GM20000 (cell line): ENCODE measurements at regions not wholly inside any gene's neighbourhood (a gene's known extent, or its start where the extent isn't known, plus 50 kb on each side); places are given as distances from the start of the nearest gene placed in this dataset.

Experiments
- DNase-seq: peaks from one replicate; pipeline ENCODE4 v3.0.0; 2012; ENCODE audit warnings: low spot score
- TF ChIP-seq, protein P1 (sequence below): IDR thresholded peaks from 2 replicates; pipeline ENCODE4 v1.5.1; 2012; ENCODE audit warnings: mild to moderate bottlenecking, control low read depth; ENCODE audit errors: extremely low read depth, missing control alignments

DNA sequence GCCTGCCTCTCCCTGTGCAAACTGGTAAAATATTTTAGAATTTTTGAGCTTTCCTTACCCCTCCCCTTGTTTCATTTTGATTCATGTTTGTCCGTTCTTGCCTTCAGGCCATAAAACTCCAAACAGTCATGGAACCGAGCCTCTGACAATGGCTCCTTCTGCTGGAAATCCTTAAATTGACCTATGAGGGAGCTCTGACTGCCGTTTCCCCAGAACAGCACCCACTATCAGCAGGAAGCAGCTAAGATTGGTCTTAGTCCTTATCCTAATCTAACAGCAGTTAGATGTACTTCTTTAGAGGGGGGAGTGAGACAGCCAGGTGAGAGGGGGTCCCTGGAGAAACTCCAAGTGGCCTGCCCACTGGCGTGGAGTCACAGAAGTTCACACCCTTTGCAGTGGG, 106.7 kb downstream of the FAM174A start:
- TF ChIP-seq, protein P1, sequence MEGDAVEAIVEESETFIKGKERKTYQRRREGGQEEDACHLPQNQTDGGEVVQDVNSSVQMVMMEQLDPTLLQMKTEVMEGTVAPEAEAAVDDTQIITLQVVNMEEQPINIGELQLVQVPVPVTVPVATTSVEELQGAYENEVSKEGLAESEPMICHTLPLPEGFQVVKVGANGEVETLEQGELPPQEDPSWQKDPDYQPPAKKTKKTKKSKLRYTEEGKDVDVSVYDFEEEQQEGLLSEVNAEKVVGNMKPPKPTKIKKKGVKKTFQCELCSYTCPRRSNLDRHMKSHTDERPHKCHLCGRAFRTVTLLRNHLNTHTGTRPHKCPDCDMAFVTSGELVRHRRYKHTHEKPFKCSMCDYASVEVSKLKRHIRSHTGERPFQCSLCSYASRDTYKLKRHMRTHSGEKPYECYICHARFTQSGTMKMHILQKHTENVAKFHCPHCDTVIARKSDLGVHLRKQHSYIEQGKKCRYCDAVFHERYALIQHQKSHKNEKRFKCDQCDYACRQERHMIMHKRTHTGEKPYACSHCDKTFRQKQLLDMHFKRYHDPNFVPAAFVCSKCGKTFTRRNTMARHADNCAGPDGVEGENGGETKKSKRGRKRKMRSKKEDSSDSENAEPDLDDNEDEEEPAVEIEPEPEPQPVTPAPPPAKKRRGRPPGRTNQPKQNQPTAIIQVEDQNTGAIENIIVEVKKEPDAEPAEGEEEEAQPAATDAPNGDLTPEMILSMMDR = no peak
- DNase-seq = no peak

DNA sequence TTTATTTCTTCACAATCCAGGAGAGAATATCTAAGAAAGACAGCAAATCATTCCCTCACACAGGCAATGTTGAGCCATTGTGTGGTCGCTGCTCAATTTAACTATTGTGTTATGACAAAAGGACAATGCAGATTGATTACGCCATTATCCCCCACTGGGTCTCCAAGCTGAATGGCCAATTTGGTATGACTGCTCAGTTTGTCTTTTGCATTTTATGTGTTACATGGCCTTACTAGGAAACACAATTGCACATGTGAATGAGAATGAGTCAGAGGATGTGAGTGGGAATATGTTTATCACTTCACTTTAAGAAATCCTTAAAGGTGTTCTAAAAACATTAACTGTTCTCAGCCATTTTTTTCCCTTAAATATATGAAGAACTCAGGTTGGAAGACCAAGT, 108.3 kb downstream of the FAM174A start:
- TF ChIP-seq, protein P1 = no peak
- DNase-seq = no peak

DNA sequence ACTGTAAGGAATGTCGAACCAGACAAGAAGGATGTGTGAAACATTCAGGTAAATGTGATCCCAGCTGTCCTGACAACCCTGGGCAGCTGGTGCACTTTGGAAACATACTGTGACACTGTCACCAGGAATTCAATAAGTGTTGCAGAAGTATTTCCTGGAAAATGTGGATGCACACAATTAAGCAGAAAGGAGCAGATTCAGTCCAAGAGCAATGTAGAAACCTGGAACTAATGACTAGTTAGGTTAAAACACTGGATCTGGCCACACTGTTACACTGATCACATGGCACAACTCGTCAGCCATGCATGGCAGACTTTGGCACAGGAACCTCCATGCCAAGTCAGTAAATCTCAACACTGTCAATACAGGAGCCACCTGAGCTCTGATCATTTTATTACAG, 109.0 kb downstream of the FAM174A start:
- TF ChIP-seq, protein P1 = no peak
- no peak for DNase-seq

DNA sequence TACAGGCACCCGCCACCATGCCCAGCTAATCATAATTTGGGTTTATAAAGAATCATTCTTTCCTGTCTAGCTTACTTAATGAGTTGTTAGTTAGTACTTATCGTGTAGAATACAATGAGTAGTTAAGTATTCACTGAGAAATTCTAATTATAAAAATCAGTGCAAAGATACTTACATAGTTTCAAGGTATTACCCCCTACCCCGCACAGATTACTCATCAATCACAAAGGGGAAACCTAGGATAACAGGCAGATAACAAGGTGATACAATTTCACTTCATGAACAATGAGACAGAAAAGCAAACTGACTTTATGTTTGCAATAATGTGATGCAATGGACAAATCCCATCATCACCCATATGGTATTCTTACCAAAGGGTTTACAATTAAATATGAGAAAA, 109.6 kb downstream of the FAM174A start:
- TF ChIP-seq, protein P1 = no peak

DNA sequence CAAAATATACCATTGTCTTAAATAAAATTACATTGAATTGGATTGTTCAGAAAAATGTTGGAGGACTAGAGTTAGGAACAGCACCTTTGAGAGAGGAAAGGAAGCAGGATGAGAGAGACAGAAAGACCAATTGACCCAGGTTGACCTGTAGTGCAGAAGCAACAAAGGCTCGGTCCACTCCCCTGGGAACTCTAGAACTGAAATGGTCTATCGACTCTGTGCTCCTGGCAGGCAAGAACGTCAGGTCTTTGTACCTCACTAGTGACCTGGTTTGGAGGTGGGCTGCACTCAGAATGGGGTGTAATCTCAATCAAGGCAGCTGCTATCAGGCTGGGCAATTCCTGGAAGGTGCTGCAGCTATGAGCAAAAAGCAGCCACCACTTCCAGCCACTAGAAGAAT, 110.8 kb downstream of the FAM174A start:
- TF ChIP-seq, protein P1 = no peak
- no peak for DNase-seq

More for the DNA sequence above, 109.6 kb downstream of the FAM174A start:
- no peak for DNase-seq

DNA sequence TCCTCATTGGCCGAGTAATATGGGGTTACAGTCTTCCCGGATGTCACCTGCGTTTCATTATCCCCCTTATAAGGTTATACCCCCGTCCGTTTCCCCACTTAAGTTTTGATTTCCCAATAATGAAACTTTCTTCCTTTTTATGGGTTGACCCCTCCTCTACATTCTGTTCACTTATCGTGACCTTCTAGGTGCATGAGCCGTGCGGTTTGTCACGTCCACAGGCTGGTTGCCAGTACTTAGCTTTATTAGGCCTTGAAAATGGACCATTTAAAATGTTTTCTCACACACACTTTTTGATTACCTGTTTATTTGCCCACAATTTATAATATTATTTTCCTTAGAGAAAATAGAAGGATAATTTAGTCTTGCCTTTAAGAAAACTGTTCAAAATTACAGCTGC, 111.5 kb downstream of the FAM174A start:
- TF ChIP-seq, protein P1 = no peak

DNA sequence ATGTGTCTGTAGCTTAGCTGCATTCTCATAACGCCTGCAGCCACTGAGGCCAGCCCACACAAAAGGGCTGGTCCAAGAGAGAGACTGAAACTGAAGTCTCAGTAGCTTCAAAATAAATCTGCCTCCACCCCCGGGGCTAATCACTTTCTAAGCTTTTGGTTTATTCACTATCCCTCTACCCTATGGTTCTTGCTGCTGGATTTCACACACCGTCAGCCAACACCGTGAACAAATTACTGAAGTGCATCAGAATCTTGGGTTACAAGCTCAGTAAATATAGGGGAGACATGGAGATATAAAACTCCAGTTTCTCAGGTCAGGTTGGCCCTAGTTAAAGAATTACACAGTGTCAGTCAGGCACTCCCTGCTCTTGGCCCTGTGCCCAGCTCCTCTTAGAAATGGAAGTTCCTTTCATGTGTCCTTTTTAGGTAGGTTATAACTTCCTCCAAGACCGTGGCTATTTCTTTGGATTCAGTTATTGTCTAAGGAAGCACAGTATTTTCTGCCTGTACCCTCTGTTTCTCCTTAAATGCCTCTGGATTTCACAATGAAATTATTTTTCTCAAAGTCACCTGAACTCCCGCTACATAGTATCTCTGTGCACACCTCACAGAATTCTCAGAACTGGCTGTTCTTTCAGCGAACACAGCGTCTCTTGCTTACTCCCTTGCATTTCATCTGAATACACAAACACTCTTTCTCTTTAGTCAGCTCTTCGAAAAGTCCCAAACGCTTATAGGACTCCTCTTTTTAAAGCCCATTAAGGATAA, 112.5 kb downstream of the FAM174A start:
- TF ChIP-seq, protein P1 = no peak
- DNase-seq = no peak

More for the DNA sequence above, 111.5 kb downstream of the FAM174A start:
- DNase-seq = no peak
